HepG2 (cell line): ENCODE measurements at regions not wholly inside any gene's neighbourhood (a gene's known extent, or its start where the extent isn't known, plus 50 kb on each side); places are given as distances from the start of the nearest gene placed in this dataset.

ENCODE experiments used
- ATAC-seq: fragments of 200-7000 bp; cut with Tn5 transposase; 3 replicates; pipeline ENCODE4 v1.9.1; 2020; ENCODE audit warnings: mild to moderate bottlenecking, moderate library complexity
- BruUV-seq: library from RNA; stranded (reverse); fragments of 400-500 nt; replicated peaks from 2 replicates; lab custom pipeline; 2021; lab: Mats Ljungman, UMichigan
- CTCF ChIA-PET: fragments of 300-600 bp; formaldehyde crosslinking; extraction: SDS; loops from one replicate; lab custom pipeline; 2021; ENCODE audit warnings: low total read pairs, inconsistent platforms, low intra/inter-chr PET ratio; lab: Yijun Ruan, JAX
- POLR2A ChIA-PET: fragments of 350-600 bp; sonication (Branson Sonifier 250); formaldehyde crosslinking; loops from one replicate; lab custom pipeline; 2020; ENCODE audit warnings: antibody characterized with exemption, inconsistent platforms; lab: Yijun Ruan, JAX
- DNase-seq: peaks from one replicate; pipeline ENCODE4 v3.0.0-alpha.2; 2015; ENCODE audit warnings: low spot score
- FAIRE-seq: peaks from 3 replicates; lab custom pipeline; 2011; peaks lifted over from hg19 to GRCh38; lab: Jason Lieb, UNC
- H2AFZ ChIP-seq: one replicate; pipeline ENCODE4 v1.6.1; 2011; ENCODE audit warnings: low read length, inconsistent platforms
- H3K27ac ChIP-seq: fragments of 300-600 bp; 3 replicates; pipeline ENCODE4 v1.8.0; 2011; ENCODE audit warnings: mixed run types, mild to moderate bottlenecking, mixed read lengths, low read length, inconsistent platforms; ENCODE audit not compliant: insufficient read depth; ENCODE audit errors: extremely low read length
- H3K27me3 ChIP-seq, 2 experiments: fragments of 200-600 bp in 1 of 2; 2 replicates in 1 of 2; 3 replicates in 1 of 2; pipeline versions ENCODE4 v1.6.0 to v1.8.0; 2011; ENCODE audit warnings: low read length in 2 of 2, mild to moderate bottlenecking in 2 of 2, moderate library complexity in 2 of 2, inconsistent platforms in 1 of 2; ENCODE audit not compliant: insufficient read depth in 2 of 2, control insufficient read depth in 1 of 2
- H3K36me3 ChIP-seq, 2 experiments: fragments of 200-600 bp in 1 of 2; replicated peaks in 1 of 2; 2 replicates in 1 of 2; 3 replicates in 1 of 2; pipeline versions ENCODE4 v1.5.1 to v1.8.0; 2011; ENCODE audit warnings: low read length in 2 of 2, inconsistent platforms in 1 of 2; ENCODE audit not compliant: insufficient read depth in 2 of 2, control insufficient read depth in 1 of 2
- H3K4me1 ChIP-seq: 2 replicates; pipeline ENCODE4 v1.5.1; 2012; ENCODE audit warnings: low read length, inconsistent platforms; ENCODE audit not compliant: insufficient read depth
- H3K4me2 ChIP-seq: 2 replicates; pipeline ENCODE4 v1.6.0; 2011; ENCODE audit warnings: low read depth, low read length, inconsistent platforms
- H3K4me3 ChIP-seq, 3 experiments: fragments of 200-600 bp in 1 of 3; sonication (generic), shearing (Covaris generic) in 1 of 3; replicated peaks in 1 of 3; 2 replicates each; pipeline ENCODE4 v1.5.1; 2011 to 2016; ENCODE audit warnings: low read length in 3 of 3, inconsistent platforms in 2 of 3, low read depth in 2 of 3, mild to moderate bottlenecking in 2 of 3, control low read depth in 1 of 3, mixed read lengths in 1 of 3; ENCODE audit not compliant: insufficient read depth in 1 of 3
- H3K79me2 ChIP-seq: one replicate; pipeline ENCODE4 v1.6.1; 2011; ENCODE audit warnings: low read length, inconsistent platforms; ENCODE audit not compliant: insufficient read depth
- H3K9ac ChIP-seq: 2 replicates; pipeline ENCODE4 v1.6.0; 2011; ENCODE audit warnings: mild to moderate bottlenecking, low read depth, low read length, inconsistent platforms; ENCODE audit not compliant: insufficient read depth
- H3K9me3 ChIP-seq: 2 replicates; pipeline ENCODE4 v1.5.1; 2012; ENCODE audit warnings: mild to moderate bottlenecking, low read length
- H4K20me1 ChIP-seq: 2 replicates; pipeline ENCODE4 v1.6.0; 2011; ENCODE audit warnings: inconsistent platforms, mild to moderate bottlenecking, low read length, moderate library complexity; ENCODE audit not compliant: insufficient read depth
- ARNT2 ChIP-seq: sonication (generic); formaldehyde crosslinking; IDR thresholded peaks from 2 replicates; pipeline ENCODE4 v1.8.0; 2022; ENCODE audit warnings: mild to moderate bottlenecking, low read depth, missing genetic modification reagents, moderate library complexity
- BRD4 ChIP-seq: sonication (generic); formaldehyde crosslinking; IDR thresholded peaks from 2 replicates; pipeline ENCODE4 v1.4.0; 2020; ENCODE audit warnings: missing genetic modification reagents
- RBM39 ChIP-seq: fragments of 200-400 bp; formaldehyde crosslinking; IDR thresholded peaks from one replicate; pipeline ENCODE4 v1.6.1; 2018; ENCODE audit warnings: antibody characterized with exemption, mild to moderate bottlenecking, low read depth, low read length; ENCODE audit not compliant: poor library complexity, severe bottlenecking
- ZNF720 ChIP-seq: sonication (generic); formaldehyde crosslinking; IDR thresholded peaks from 2 replicates; pipeline ENCODE4 v1.4.0; 2020; ENCODE audit warnings: missing genetic modification reagents
- WGBS: methylation state at CpG from one replicate; pipeline ENCODE4 v1.1.6; 2017; ENCODE audit warnings: low lambda C conversion rate; 5-methylcytosine and 5-hydroxymethylcytosine counted together
- in situ Hi-C: cut with HindIII; loops from 2 replicates; pipeline ENCODE4 v1.10.0; 2017; ENCODE audit warnings: low pct_unique_long_range_greater_than_20kb; ENCODE audit not compliant: extremely low pct_ligation_motif_present
- intact Hi-C: fragments of 100-400 bp; cut with micrococcal nuclease; formaldehyde crosslinking; loops from one replicate; pipeline ENCODE4 v1.10.0; 2022; ENCODE audit not compliant: unreplicated experiment
- TF ChIP-seq, protein P1 (sequence below), 2 experiments: IDR thresholded peaks; 2 replicates each; pipeline ENCODE4 v1.6.1; 2011 to 2012; ENCODE audit warnings: low read length in 2 of 2, borderline replicate concordance in 1 of 2, low read depth in 1 of 2, mild to moderate bottlenecking in 1 of 2, moderate library complexity in 1 of 2

- Histone ChIP-seq H2AFZ (no peak overlapping the region), H4K20me1 (no peaks in the 10 kb centered on the region), H3K9ac (no peak overlapping the region), H3K4me3 (no peak overlapping the region), H3K27me3 (no peaks in the 10 kb centered on the region), H3K79me2 (no peaks in the 10 kb centered on the region), H3K4me1 (no peaks in the 10 kb centered on the region), H3K36me3 (no peaks in the 10 kb centered on the region), H3K4me2 (no peak overlapping the region), H3K9me3 (peaks cover 28% of the 10 kb centered on the region; the same call in 1 of the 2 replicates), H3K27ac (no peak overlapping the region)
- FAIRE-seq, result no peak
- POLR2A ChIA-PET, result no interaction called here
- ATAC-seq, result no peak
- CTCF ChIA-PET, result no interaction called here
- no TSS peak for BruUV-seq
- DNase-seq, result no peak
- TF ChIP-seq ARNT2 (CRISPR knock-in tag) (no peak), ZNF720 (no peak), RBM39 (no peak), BRD4 (CRISPR knock-in tag) (no peak)
- TF ChIP-seq, protein P1, sequence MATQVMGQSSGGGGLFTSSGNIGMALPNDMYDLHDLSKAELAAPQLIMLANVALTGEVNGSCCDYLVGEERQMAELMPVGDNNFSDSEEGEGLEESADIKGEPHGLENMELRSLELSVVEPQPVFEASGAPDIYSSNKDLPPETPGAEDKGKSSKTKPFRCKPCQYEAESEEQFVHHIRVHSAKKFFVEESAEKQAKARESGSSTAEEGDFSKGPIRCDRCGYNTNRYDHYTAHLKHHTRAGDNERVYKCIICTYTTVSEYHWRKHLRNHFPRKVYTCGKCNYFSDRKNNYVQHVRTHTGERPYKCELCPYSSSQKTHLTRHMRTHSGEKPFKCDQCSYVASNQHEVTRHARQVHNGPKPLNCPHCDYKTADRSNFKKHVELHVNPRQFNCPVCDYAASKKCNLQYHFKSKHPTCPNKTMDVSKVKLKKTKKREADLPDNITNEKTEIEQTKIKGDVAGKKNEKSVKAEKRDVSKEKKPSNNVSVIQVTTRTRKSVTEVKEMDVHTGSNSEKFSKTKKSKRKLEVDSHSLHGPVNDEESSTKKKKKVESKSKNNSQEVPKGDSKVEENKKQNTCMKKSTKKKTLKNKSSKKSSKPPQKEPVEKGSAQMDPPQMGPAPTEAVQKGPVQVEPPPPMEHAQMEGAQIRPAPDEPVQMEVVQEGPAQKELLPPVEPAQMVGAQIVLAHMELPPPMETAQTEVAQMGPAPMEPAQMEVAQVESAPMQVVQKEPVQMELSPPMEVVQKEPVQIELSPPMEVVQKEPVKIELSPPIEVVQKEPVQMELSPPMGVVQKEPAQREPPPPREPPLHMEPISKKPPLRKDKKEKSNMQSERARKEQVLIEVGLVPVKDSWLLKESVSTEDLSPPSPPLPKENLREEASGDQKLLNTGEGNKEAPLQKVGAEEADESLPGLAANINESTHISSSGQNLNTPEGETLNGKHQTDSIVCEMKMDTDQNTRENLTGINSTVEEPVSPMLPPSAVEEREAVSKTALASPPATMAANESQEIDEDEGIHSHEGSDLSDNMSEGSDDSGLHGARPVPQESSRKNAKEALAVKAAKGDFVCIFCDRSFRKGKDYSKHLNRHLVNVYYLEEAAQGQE (IDR thresholded peaks at IDR 0.05; ENCODE audit: borderline replicate concordance in 1 of 2, low read depth in 1 of 2, low read length in 2 of 2), result no peak
- WGBS, result 4% methylated on average over 3 of the region's 3 CpGs
- intact Hi-C loops, result loop anchor here (2.0 to 10.0 kb wide), 2 partner anchors 243 to 1385 kb away; no protein-coding TSS in a partner anchor
- in situ Hi-C loops, result no loop called here
Observed at GRCh38 chr12:97960225-97960624, 497.6 kb downstream of the RMST start.
